Mesothelial cell of epicardium (in vitro differentiated cells): ENCODE measurements at regions not wholly inside any gene's neighbourhood (a gene's known extent, or its start where the extent isn't known, plus 50 kb on each side); places are given as distances from the start of the nearest gene placed in this dataset.

Source experiments
- DNase-seq, 2 experiments: peaks; one replicate each; pipeline ENCODE4 v3.0.0; 2021; ENCODE audit warnings: low spot score in 2 of 2; ENCODE audit not compliant: unreplicated experiment in 2 of 2
- H3K27ac Mint-ChIP-seq: 2 replicates; pipeline ENCODE4 v1.8.0; 2021; ENCODE audit warnings: mixed read lengths
- H3K27me3 Mint-ChIP-seq: 2 replicates; pipeline ENCODE4 v1.8.0; 2021; ENCODE audit warnings: low read depth, mixed read lengths
- H3K36me3 Mint-ChIP-seq: 2 replicates; pipeline ENCODE4 v1.8.0; 2021; ENCODE audit warnings: mixed read lengths
- H3K4me1 Mint-ChIP-seq: 2 replicates; pipeline ENCODE4 v1.8.0; 2021; ENCODE audit warnings: mixed read lengths
- H3K4me3 Mint-ChIP-seq: 2 replicates; pipeline ENCODE4 v1.8.0; 2021; ENCODE audit warnings: mild to moderate bottlenecking, moderate library complexity, mixed read lengths
- H3K9me3 Mint-ChIP-seq: 2 replicates; pipeline ENCODE4 v1.8.0; 2021; ENCODE audit warnings: mixed read lengths
- TF ChIP-seq, protein P1 (sequence below): fragments of 200-600 bp; sonication (generic); IDR thresholded peaks from one replicate; pipeline ENCODE4 v1.5.0; 2021; ENCODE audit warnings: antibody characterized with exemption; ENCODE audit not compliant: unreplicated experiment

DNA sequence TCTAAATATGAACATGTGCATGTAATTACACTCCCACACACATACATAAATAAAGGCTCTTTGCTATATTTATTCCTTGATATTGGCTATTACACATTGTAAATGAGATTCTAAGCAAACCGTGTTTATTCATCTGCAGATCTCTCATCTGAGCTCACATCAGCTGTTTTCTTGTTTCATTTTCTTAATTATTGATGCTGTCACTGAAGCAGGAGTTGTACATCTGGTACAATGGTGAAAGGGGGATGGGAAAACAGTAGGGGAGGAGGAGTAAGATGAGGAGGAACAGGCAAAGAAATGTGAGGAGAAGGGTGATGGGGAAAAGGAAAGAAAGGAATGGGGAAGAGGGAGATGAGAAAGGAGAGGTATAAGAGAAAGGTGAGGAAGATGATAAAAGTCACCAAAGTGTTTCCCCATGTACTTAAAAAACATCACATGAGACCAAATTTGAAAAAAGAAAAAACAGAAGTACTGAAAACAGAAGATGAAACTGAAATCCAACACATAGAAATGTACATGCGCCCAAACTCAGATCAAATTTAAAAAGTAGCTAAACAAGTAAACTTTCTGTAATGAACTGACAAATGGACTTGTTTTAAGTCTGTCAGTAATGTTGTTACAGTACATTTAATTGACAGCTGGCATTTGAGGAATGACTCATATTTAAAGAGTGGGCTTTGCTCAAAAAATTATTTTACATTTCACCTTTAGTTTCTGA, 472.2 kb downstream of the ARL4A start:
- Mint-ChIP-seq H3K9me3 (peaks cover 3% of the 10 kb centered on the region), H3K4me3 (no peak overlapping the region), H3K27me3 (no peaks in the 10 kb centered on the region), H3K27ac (no peak overlapping the region), H3K4me1 (peaks cover 26% of the 10 kb centered on the region), H3K36me3 (no peaks in the 10 kb centered on the region)
- TF ChIP-seq, protein P1, sequence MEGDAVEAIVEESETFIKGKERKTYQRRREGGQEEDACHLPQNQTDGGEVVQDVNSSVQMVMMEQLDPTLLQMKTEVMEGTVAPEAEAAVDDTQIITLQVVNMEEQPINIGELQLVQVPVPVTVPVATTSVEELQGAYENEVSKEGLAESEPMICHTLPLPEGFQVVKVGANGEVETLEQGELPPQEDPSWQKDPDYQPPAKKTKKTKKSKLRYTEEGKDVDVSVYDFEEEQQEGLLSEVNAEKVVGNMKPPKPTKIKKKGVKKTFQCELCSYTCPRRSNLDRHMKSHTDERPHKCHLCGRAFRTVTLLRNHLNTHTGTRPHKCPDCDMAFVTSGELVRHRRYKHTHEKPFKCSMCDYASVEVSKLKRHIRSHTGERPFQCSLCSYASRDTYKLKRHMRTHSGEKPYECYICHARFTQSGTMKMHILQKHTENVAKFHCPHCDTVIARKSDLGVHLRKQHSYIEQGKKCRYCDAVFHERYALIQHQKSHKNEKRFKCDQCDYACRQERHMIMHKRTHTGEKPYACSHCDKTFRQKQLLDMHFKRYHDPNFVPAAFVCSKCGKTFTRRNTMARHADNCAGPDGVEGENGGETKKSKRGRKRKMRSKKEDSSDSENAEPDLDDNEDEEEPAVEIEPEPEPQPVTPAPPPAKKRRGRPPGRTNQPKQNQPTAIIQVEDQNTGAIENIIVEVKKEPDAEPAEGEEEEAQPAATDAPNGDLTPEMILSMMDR, result no peak
- no peak for DNase-seq

DNA sequence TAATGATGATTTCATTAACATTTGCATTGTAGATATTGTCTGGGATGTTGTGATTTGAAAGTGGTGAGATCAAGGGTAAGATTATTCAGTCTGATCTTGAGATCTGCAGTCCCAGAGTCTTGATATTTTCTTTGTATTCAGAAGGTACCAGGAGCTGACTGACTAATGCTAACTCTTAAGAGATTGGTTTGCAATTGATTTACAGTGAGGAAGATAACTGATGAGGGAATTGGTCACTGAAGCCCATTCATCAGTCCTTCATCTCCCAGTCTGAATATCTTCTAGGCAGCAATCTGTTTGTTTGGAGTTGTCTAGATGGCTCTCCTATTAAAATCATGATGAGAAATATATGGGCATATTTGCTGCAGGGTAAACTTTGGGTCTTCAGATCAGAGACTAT, 473.7 kb downstream of the ARL4A start:
- Mint-ChIP-seq H3K4me1 (peaks cover 24% of the 10 kb centered on the region), H3K27me3 (no peaks in the 10 kb centered on the region), H3K27ac (no peak overlapping the region), H3K4me3 (no peak overlapping the region), H3K36me3 (no peaks in the 10 kb centered on the region), H3K9me3 (peaks cover 3% of the 10 kb centered on the region)
- DNase-seq, result no peak
- TF ChIP-seq, protein P1, result no peak

DNA sequence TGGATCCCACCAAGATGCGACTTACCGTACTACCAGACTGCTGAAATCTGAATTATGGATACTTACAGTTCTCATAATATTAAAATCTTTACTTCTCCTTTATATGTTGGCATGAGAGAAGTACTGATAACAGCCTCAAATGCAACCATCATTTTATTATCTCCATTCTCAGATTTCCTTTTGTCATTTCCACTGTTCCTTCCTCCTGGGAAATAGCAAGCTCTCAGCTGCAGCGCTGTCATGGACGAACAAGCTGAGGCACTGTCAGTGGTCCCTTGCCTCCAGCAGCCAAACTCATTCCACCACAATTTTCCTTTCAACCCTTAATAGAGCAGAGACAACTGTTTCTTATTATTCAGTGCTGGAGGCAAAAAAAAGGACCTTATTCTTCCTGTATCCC, 478.4 kb downstream of the ARL4A start:
- no peaks in the 10 kb centered on the region for H3K27me3 Mint-ChIP-seq
- H3K4me3 Mint-ChIP-seq, result no peak overlapping the region

DNA sequence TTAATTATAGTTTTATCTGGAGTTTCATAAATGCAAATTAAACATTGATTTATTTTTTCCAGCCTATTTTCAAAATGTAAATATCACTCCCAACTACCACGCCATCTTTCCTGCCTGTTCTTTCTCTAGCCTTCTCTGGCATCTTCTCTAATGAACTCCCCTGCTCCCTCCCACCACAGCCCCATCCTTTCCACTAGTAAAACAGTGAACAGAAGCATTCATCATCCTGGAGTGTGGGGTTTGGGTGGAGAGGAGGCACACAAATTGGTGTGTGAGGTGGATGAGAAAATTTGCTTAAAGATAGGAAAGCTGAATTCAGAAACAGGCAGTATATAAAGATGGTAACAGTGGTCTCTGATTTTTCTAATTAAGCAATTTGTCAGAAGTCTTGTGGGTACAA, 479.4 kb downstream of the ARL4A start:
- DNase-seq, result no peak
- no peak overlapping the region for H3K27ac Mint-ChIP-seq
- peaks cover 14% of the 10 kb centered on the region for H3K9me3 Mint-ChIP-seq
- TF ChIP-seq, protein P1, result no peak
- no peak overlapping the region for H3K4me3 Mint-ChIP-seq
- no peaks in the 10 kb centered on the region for H3K27me3 Mint-ChIP-seq
- H3K36me3 Mint-ChIP-seq, result peaks cover 4% of the 10 kb centered on the region
- peaks cover 16% of the 10 kb centered on the region for H3K4me1 Mint-ChIP-seq

More for the DNA sequence above, 478.4 kb downstream of the ARL4A start:
- Mint-ChIP-seq H3K36me3 (peaks cover 4% of the 10 kb centered on the region), H3K9me3 (peaks cover 14% of the 10 kb centered on the region), H3K27ac (no peak overlapping the region), H3K4me1 (peaks cover 16% of the 10 kb centered on the region)
- no peak for DNase-seq
- TF ChIP-seq, protein P1, result no peak

DNA sequence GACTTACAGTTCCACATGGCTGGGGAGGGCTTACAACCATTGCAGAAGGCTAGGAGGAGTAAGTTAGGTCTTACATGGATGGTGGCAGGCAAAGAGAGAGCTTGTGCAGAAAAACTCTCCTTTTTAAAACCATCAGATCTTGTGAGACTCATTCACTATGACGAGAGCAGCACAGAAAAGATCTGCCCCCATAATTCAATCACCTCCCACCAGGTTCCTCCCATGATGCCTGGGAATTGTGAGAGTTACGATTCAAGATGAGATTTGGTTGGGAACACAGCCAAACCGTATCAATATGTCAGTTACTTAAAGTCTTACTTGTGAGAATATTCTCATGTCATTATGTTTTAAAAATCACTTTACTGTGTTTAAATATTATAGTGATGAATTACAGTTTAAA, 481.9 kb downstream of the ARL4A start:
- peaks cover 16% of the 10 kb centered on the region for H3K9me3 Mint-ChIP-seq
- H3K4me3 Mint-ChIP-seq, result no peak overlapping the region
- H3K27me3 Mint-ChIP-seq, result no peaks in the 10 kb centered on the region
- TF ChIP-seq, protein P1, result no peak
- H3K27ac Mint-ChIP-seq, result no peak overlapping the region
- DNase-seq, result no peak
- peaks cover 4% of the 10 kb centered on the region for H3K36me3 Mint-ChIP-seq
- H3K4me1 Mint-ChIP-seq, result peaks cover 16% of the 10 kb centered on the region
